Retinal pigment epithelial cell (primary cell): ENCODE measurements at regions not wholly inside any gene's neighbourhood (a gene's known extent, or its start where the extent isn't known, plus 50 kb on each side); places are given as distances from the start of the nearest gene placed in this dataset.

Experiments
- DNase-seq: peaks from one replicate; pipeline ENCODE4 v3.0.0-alpha.2; 2010; ENCODE audit warnings: low read depth
- H3K4me3 ChIP-seq: 2 replicates; pipeline ENCODE4 v1.5.1; 2011; ENCODE audit warnings: mild to moderate bottlenecking, low read length, control low read depth, moderate library complexity
- TF ChIP-seq, protein P1 (sequence below): conservative IDR thresholded peaks from 2 replicates; pipeline ENCODE4 v1.5.1; 2011; ENCODE audit warnings: low read depth, low read length, control low read depth, inconsistent platforms

DNA sequence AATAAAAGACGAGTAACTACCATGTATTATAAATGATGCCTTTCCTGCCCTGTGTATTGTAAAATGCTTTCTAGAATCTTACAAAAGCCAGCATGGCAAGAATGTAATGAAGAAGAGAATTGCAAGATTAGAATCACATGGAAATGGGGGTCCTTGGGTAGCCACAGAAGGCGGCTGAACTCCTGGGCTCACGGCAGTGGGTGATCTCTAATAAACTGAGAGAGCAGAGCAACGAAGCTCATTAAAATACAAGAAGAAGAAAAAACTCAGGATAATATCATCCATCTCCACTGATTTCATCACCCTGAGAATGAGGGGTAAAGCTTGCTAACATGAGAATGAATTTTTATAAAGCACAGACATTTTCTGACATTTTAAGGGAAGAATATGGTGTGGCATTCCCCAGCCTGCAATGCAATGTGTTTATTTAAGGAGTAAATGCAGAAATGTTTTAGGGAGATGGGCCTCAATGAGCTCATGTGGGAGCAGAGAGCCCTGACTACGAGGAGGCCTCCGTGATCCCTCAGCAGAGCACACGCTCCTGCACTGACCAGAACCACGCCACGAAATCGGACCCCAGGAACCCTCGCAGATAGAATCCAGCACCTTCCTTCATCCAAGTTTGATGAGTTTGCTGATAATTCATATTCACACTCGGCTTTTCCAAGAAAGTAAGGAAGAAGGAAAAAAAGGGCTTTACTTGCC lies 92.7 kb upstream of the PFKP start:
- H3K4me3 ChIP-seq: no peak overlapping the region
- TF ChIP-seq, protein P1, sequence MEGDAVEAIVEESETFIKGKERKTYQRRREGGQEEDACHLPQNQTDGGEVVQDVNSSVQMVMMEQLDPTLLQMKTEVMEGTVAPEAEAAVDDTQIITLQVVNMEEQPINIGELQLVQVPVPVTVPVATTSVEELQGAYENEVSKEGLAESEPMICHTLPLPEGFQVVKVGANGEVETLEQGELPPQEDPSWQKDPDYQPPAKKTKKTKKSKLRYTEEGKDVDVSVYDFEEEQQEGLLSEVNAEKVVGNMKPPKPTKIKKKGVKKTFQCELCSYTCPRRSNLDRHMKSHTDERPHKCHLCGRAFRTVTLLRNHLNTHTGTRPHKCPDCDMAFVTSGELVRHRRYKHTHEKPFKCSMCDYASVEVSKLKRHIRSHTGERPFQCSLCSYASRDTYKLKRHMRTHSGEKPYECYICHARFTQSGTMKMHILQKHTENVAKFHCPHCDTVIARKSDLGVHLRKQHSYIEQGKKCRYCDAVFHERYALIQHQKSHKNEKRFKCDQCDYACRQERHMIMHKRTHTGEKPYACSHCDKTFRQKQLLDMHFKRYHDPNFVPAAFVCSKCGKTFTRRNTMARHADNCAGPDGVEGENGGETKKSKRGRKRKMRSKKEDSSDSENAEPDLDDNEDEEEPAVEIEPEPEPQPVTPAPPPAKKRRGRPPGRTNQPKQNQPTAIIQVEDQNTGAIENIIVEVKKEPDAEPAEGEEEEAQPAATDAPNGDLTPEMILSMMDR: no peak
- no peak for DNase-seq

DNA sequence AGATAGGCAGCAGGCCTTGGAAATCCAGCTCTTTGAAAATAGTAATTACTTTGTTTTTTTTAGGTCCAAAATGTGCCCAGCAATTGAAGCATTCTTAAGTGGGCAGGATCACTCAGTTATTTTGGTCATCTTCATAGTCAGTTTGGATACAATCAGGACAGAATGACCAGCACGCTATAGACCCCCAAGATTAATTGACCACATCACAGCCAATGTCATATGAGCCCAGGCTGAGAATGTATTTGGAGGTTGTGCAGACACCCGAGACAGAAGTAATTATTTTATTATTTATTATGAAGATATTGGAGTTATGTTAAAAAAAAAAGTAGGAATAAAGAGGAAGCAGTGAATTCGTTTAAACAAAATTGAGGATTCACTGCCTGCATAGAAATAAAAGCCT lies 93.3 kb upstream of the PFKP start:
- TF ChIP-seq, protein P1: no peak
- no peak overlapping the region for H3K4me3 ChIP-seq
- no peak for DNase-seq

DNA sequence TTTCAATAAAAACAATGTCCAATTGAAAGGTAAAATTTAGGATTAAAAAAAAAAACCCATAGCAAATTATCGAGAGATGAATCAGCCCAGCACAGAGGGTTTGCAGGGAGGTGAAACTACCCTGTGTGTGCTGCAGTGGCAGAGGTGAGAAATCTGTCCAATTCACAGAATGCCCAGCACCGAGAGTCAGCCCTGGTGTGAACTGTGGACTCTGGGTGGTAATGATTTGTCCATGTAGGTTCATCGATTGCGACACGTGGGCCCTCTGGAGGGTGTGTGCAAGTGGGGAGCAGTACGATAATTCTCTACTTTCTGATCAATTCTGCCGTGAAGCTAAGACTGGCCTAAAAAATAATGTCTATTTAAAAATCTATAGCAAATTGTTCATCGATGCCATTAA lies 94.5 kb upstream of the PFKP start:
- H3K4me3 ChIP-seq: no peak overlapping the region
- TF ChIP-seq, protein P1: no peak
- no peak for DNase-seq

DNA sequence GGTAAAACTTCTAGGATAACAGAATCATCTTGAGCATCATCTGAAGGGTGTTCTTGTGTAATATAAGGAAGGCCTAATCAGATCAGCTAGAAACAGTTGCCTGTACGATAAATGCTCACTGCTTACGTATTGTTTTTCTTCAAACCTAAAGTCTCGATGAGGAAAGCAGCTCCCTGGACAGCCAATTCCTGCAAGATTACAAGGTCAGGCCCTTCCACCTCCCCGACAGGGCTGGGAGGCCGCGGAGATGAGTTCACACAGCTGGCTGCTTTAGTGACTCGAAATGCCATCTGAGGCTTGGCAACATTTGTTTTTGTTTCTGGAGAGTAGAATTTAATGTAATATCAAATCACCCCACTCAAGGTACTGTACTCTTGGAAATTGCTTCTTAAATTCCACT lies 95.1 kb upstream of the PFKP start:
- DNase-seq: no peak
- H3K4me3 ChIP-seq: no peak overlapping the region
- TF ChIP-seq, protein P1: no peak

DNA sequence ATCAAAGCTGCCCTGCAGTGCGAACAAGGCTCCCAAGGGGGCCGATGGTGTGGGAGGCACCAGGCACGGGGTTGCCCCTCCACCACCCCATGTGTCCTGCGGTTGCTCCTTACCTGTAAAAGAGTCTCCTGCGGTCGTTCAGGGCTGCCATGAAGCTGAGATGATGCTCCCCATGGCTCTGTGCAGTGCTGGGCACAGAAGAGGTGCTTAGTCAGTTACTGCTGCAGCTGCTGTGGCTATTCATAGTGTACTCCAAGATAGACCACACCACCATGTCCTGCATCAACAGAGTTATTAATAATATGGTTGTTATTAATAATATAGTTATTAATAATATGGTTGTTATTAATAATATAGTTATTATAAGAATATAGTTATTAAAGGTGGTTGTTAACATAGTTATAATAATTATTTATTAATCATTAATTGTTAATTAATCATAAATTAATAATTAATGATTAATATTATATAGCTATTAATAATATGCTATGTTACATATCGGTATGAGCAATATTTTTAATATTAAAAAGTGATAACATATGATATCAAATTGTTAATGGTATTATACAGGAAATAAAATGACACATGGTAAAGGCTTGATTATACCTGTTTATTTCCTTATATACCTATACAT lies 97.0 kb upstream of the PFKP start:
- TF ChIP-seq, protein P1: no peak
- DNase-seq: no peak

DNA sequence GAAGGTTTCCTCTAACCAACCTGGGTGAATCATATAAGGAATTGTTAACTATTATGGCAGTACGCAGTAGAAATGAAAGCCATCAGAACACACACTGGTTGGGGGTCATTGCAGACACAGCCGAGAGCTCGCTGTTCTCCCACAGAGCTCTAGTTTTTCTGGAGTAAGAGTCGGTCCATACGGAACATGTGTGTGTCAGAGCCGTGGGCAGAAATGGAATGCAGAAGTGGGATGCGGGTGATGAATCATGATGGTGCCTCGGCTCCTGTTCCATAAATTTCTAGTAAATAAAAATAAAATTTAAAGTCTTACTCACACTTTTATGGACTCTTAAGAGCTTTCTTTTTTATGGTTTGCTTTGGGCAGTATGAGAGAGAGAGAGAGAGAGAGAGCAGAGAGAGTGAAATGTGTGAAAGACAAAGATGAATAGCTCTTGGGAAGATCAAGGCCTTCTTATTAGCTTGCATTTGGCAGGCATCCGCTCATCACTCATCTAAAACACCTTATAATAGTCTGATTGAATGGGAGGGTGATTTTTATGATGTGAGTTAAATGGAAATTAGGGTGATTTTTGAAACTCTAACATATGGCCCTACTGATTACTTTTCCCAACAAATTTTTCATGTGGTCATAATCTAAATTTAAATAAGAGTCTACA lies 98.8 kb upstream of the PFKP start:
- TF ChIP-seq, protein P1: no peak
- no peak for DNase-seq
- H3K4me3 ChIP-seq: no peak overlapping the region

More for the DNA sequence above, 97.0 kb upstream of the PFKP start:
- no peak overlapping the region for H3K4me3 ChIP-seq

DNA sequence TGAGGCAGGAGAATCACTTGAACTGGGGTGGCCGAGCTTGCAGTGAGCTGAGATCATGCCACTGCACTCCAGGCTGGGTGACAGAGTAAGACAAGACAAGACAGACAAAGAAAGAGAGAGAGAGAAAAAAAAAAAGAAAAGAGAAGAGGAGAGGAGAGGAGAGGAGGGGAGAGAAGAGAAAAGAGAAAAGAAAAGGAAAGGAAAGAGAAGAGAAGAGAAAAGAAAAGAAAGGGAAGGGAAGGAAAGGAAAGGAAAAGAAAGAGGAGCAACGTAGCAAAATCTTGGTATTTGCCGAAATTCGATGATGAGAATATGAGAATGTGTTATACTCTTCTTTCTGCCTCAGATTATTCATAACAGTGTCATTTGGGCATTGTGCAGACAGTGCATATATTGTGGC lies 101.2 kb upstream of the PFKP start:
- DNase-seq: no peak
- TF ChIP-seq, protein P1: no peak
- no peak overlapping the region for H3K4me3 ChIP-seq
